Mucosa of descending colon (tissue), 3 donors: ENCODE measurements at regions not wholly inside any gene's neighbourhood (a gene's known extent, or its start where the extent isn't known, plus 50 kb on each side); places are given as distances from the start of the nearest gene placed in this dataset.

Experiments
- ATAC-seq: fragments of 200-7000 bp; cut with Tn5 transposase; one replicate; pipeline ENCODE4 v1.9.1; 2020; ENCODE audit warnings: mild to moderate bottlenecking, moderate library complexity
- DNase-seq, 3 donors: peaks; one replicate each; pipeline ENCODE4 v3.0.0-alpha.2; 2020
- H3K36me3 ChIP-seq: fragments of 200-600 bp; one replicate; pipeline ENCODE4 v1.8.0; 2021; ENCODE audit warnings: low read depth, mild to moderate bottlenecking
- H3K4me1 ChIP-seq: fragments of 200-600 bp; one replicate; pipeline ENCODE4 v1.8.0; 2021; ENCODE audit warnings: low read depth, mild to moderate bottlenecking
- H3K4me3 ChIP-seq: fragments of 200-600 bp; one replicate; pipeline ENCODE4 v1.8.0; 2021; ENCODE audit warnings: mild to moderate bottlenecking
- H3K9me3 ChIP-seq: fragments of 200-600 bp; one replicate; pipeline ENCODE4 v1.8.0; 2021; ENCODE audit warnings: mild to moderate bottlenecking
- intact Hi-C, 2 donors: fragments of 100-400 bp; cut with DNase I in 1 of 2; cut with micrococcal nuclease in 1 of 2; formaldehyde crosslinking; loops; one replicate each; pipeline versions ENCODE4 v1.11.0 to v1.11.1; 2022; cut with DNase I, micrococcal nuclease
- TF ChIP-seq, protein P1 (sequence below): fragments of 200-600 bp; IDR thresholded peaks from one replicate; pipeline ENCODE4 v1.8.0; 2022; ENCODE audit warnings: antibody characterized with exemption, mild to moderate bottlenecking
- donor health status: DM: no; HTN: no; CAD: no; lungs with moderate emphysema.
- donor health status: DM: no; HTN: no; CAD: no.
- donor health status: DM: no; HTN: yes; CAD: no.

DNA sequence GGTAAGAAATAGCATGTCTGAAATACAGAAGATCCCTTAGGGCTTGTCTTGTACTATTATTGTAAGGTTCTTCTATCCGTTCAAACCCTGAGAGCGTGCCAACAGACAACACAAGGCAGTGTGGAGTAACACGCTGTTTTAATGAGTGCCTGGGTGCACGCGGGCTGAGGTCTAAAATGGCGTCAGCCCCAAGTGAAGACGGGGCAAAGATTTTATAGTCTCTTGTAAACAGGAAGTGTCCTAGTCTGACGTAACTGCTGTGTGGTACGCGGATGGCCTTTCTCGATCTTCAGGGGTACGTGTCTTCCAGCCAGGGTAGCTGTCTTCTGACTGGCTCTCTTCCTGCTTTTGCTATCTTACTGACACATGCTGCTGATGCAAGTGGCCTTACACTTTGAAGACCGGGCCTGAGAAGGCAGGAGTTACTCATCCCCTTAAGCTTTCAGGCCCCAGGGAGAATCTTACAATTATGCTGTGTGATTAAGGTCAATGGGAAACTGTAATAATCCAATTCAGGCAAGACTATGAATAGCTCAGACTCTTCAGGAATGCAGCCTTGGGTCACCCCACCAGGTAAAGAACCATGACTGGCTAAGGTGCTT lies 1812.0 kb upstream of the CDH9 start:
- H3K4me1 ChIP-seq: no peaks in the 10 kb centered on the region
- TF ChIP-seq, protein P1, sequence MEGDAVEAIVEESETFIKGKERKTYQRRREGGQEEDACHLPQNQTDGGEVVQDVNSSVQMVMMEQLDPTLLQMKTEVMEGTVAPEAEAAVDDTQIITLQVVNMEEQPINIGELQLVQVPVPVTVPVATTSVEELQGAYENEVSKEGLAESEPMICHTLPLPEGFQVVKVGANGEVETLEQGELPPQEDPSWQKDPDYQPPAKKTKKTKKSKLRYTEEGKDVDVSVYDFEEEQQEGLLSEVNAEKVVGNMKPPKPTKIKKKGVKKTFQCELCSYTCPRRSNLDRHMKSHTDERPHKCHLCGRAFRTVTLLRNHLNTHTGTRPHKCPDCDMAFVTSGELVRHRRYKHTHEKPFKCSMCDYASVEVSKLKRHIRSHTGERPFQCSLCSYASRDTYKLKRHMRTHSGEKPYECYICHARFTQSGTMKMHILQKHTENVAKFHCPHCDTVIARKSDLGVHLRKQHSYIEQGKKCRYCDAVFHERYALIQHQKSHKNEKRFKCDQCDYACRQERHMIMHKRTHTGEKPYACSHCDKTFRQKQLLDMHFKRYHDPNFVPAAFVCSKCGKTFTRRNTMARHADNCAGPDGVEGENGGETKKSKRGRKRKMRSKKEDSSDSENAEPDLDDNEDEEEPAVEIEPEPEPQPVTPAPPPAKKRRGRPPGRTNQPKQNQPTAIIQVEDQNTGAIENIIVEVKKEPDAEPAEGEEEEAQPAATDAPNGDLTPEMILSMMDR: no peak
- intact Hi-C loops: no loop called here
- no peak overlapping the region for H3K4me3 ChIP-seq
- DNase-seq: no peak
- H3K9me3 ChIP-seq: peaks cover 23% of the 10 kb centered on the region
- H3K36me3 ChIP-seq: no peaks in the 10 kb centered on the region
- ATAC-seq: no peak

DNA sequence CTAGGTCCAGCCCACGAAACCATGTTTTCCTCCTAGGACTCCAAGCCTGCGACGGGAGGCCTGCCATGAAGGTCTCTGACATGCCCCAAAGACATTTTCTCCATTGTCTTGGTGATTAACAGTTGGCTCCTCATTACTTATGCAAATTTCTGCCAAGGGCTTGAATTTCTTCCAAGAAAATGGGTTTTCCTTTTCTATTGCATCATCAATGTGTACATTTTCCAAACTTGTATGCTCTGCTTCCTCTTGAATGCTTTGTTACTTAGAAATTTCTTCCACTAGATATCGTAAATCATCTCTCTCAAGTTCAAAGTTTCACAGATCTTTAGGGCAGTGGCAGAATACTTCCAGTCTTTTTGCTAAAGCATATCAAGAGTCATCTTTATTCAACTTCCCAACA lies 1792.7 kb upstream of the CDH9 start:
- Histone ChIP-seq H3K4me3 (no peak overlapping the region), H3K4me1 (no peaks in the 10 kb centered on the region), H3K36me3 (no peaks in the 10 kb centered on the region), H3K9me3 (peaks cover 12% of the 10 kb centered on the region)
- DNase-seq (no peak), ATAC-seq (no peak)
- TF ChIP-seq, protein P1: no peak
- intact Hi-C loops: no loop called here

DNA sequence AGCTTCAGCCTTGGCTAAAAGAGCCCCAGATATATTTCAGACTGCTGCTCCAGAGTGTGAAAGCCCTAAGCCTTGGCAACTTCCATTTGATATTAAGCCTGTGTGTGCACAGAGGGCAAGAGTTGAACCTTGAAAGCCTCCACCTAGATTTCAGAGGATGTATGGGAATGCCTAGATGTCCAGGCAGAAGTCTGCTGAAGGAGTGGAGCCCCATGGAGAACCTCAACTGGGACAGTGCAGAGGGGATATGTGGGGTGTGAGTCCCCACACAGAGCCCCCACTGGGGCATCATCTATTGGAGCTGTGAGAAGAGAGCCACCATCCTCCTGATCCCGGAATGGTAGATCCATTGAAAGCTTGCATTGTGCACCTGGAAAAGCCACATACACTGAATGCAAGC lies 1784.8 kb upstream of the CDH9 start:
- Histone ChIP-seq H3K4me3 (no peak overlapping the region), H3K4me1 (no peaks in the 10 kb centered on the region), H3K36me3 (no peaks in the 10 kb centered on the region), H3K9me3 (peaks cover 23% of the 10 kb centered on the region)
- TF ChIP-seq, protein P1: no peak
- DNase-seq (no peak), ATAC-seq (no peak)
- intact Hi-C loops: no loop called here

DNA sequence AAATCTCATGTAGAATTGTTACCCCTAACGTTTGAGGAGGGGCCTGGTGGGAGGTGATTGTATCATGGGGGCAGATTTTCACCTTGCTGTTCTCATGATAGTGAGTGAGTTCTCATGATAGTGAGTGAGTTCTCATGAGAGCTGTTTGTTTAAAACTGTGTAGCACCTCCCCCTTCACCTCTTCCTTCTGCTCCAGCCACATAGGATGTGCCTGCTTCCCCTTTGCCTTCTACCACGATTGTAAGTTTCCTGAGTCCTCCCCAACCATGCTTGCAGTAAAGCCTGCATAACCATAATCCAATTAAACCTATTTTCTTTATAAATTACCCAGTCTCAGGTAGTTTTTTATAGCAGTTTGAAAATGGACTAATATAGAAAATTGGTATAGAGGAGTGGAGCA lies 1783.7 kb upstream of the CDH9 start:
- H3K36me3 ChIP-seq: no peaks in the 10 kb centered on the region
- H3K4me1 ChIP-seq: no peaks in the 10 kb centered on the region
- TF ChIP-seq, protein P1: no peak
- no peak overlapping the region for H3K4me3 ChIP-seq
- no peak for ATAC-seq
- intact Hi-C loops: no loop called here
- peaks cover 23% of the 10 kb centered on the region for H3K9me3 ChIP-seq
- no peak for DNase-seq

DNA sequence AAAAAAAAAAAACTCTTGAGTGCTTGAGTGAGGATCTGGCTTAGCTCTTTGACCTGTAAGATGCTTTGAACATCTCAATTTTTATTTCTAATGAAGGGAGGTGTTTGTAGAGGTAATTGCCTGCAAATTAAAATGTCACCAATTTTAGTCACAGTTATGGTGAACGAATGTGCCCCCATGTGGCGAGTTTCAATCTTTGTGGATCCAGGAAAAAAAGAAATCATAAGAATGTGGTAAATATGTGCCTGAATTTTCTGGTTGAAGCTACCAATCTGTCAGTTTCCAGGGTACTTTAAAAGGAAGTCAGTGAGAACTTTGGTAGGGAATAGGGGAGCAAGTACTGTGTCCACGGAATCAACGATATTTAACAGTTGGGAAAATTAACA lies 1772.4 kb upstream of the CDH9 start:
- Histone ChIP-seq H3K4me1 (no peaks in the 10 kb centered on the region), H3K9me3 (peaks cover 20% of the 10 kb centered on the region), H3K4me3 (no peak overlapping the region), H3K36me3 (no peaks in the 10 kb centered on the region)
- ATAC-seq (no peak), DNase-seq (no peak)
- TF ChIP-seq, protein P1: no peak
- intact Hi-C loops: no loop called here
